AG04449 (cell line): ENCODE measurements at regions not wholly inside any gene's neighbourhood (a gene's known extent, or its start where the extent isn't known, plus 50 kb on each side); places are given as distances from the start of the nearest gene placed in this dataset.
A peak's percentile ranks its signal among the peaks of the same experiment; 100 is the strongest.

Source experiments
- CTCF ChIA-PET: fragments of 350-600 bp; formaldehyde crosslinking; extraction: SDS; loops from one replicate; lab custom pipeline; 2021; ENCODE audit warnings: antibody characterized with exemption; lab: Yijun Ruan, JAX
- POLR2A ChIA-PET: fragments of 400-600, 350-600 bp; formaldehyde crosslinking; extraction: SDS; loops from one replicate; lab custom pipeline; 2020; ENCODE audit warnings: antibody characterized with exemption, inconsistent platforms; lab: Yijun Ruan, JAX
- DNase-seq: peaks from one replicate; pipeline ENCODE4 v3.0.0-alpha.2; 2010; ENCODE audit warnings: low read depth, low spot score
- H3K4me3 ChIP-seq: 2 replicates; pipeline ENCODE4 v1.5.1; 2011; ENCODE audit warnings: low read depth, mild to moderate bottlenecking, control low read depth, low read length
- CTCF ChIP-seq: IDR thresholded peaks from one replicate; pipeline ENCODE4 v1.5.1; 2011; ENCODE audit warnings: mild to moderate bottlenecking, moderate library complexity, low read length, control low read depth, inconsistent platforms; ENCODE audit not compliant: insufficient read depth; ENCODE audit errors: missing control alignments

GRCh38 chr4:13887010-13887409 lies 259.5 kb upstream of the BOD1L1 start:
- ChIA-PET POLR2A (no interaction called here), CTCF (no interaction called here)
- H3K4me3 ChIP-seq, result no peak overlapping the region
- DNase-seq, result no peak
- no peak for TF ChIP-seq CTCF

DNA sequence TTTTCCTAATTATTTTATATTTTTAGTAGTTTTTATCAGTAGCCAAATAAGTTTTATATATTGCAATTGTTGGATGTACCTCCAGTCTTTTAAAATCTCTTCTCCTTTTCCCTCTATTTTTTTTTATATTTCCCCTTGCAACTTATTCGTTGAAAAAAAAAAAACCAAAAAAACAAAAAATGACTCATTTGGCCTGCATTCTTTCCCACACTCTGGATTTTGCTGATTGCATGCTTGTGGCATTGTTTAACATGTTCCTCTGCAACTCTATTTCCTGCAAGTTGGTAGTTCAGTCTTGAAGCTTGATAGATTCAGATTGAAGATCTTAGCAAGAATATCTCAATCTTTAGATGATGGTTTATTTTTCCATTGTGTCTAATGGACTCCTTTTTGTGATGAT lies 260.6 kb upstream of the BOD1L1 start:
- H3K4me3 ChIP-seq, result no peak overlapping the region
- TF ChIP-seq CTCF, result no peak
- peak; percentile 84 for DNase-seq
- ChIA-PET CTCF (no interaction called here), POLR2A (no interaction called here)

- CTCF ChIA-PET, result interaction anchor here (0.8 to 1.2 kb wide), 4 partner anchors 15 to 238 kb away, joined by 3 to 9 read pairs (median 4); no protein-coding TSS in a partner anchor
- no peak overlapping the region for H3K4me3 ChIP-seq
- no peak for TF ChIP-seq CTCF
- no peak for DNase-seq
- POLR2A ChIA-PET, result interaction anchor here (0.6 kb wide), 1 partner anchor 15 kb away, joined by 3 read pairs; no protein-coding TSS in a partner anchor
Observed at GRCh38 chr4:13891544-13891939, 264.0 kb upstream of the BOD1L1 start.

DNA sequence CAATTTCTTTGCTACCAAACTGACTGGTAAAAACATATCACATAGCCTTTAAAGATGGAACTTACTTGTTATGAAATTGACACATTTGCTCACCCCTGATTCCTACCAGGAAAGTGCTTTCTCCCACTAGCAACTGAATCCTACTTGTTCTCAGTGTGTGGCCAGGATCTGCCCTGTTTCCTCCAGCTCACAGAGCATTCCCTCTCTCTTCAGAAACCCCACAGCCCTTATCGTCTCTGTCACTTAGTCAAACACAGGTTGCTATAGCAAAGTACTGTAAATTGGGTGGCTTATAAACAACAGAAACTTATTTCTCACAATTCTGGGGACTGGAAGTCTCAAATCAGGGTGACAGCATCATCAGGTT lies 265.2 kb upstream of the BOD1L1 start:
- no peak for TF ChIP-seq CTCF
- CTCF ChIA-PET, result interaction anchor here (1.1 to 1.2 kb wide), 2 partner anchors 13 to 15 kb away, joined by 3 to 4 read pairs; no protein-coding TSS in a partner anchor
- DNase-seq, result peak; percentile 53
- H3K4me3 ChIP-seq, result peak overlapping the region; percentile 28
- POLR2A ChIA-PET, result interaction anchor here (1.0 to 1.2 kb wide), 3 partner anchors 14 to 27 kb away, joined by 3 to 5 read pairs (median 4); no protein-coding TSS in a partner anchor

DNA sequence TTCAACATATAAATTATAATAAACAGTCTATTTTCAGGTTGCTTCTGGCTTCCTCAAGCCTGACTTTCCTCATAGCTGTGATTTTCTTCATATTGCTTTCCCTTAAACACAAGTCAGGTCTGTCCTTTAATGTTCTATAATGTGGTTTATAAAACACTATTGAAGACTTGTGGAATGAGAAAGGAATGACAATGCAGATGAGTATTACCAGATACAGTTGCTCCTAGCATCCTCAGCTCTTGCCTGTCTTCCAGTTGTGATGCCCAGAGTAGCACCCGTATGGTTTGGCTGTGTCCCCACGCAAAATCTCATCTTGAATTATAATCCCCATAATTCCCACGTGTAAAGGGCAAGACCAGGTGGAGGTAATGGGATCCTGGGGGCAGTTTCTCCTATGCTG lies 265.7 kb upstream of the BOD1L1 start:
- H3K4me3 ChIP-seq, result no peak overlapping the region
- no peak for TF ChIP-seq CTCF
- CTCF ChIA-PET, result interaction anchor here (0.6 to 2.1 kb wide), 4 partner anchors 12 to 101 kb away, joined by 3 to 5 read pairs (median 4); no protein-coding TSS in a partner anchor
- no peak for DNase-seq
- POLR2A ChIA-PET, result interaction anchor here (1.0 to 1.2 kb wide), 3 partner anchors 13 to 26 kb away, joined by 3 to 5 read pairs (median 4); no protein-coding TSS in a partner anchor

DNA sequence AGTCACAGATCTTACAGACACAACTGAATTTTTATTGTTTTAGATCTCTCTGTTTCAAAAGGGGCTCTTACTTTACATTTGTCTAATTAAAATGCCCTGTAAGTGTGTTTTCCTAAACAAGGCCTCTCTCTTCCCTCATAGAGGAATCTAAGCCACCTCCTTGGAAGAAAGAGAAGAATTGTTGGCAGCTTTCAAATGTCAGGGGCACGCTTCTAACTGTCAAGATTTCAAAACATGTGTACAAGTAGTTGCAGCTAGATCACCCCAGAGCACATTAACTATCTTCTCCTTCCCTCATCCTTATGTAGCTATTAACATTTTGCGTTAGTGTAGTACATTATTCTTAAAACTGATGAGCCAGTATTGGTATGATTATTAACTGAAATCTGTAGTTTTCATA lies 266.5 kb upstream of the BOD1L1 start:
- no peak overlapping the region for H3K4me3 ChIP-seq
- no peak for DNase-seq
- POLR2A ChIA-PET, result no interaction called here
- CTCF ChIA-PET, result interaction anchor here (1.9 to 2.1 kb wide), 2 partner anchors 12 to 239 kb away, joined by 5 to 7 read pairs; no protein-coding TSS in a partner anchor
- no peak for TF ChIP-seq CTCF
